HEK293 (cell line): ENCODE measurements at regions not wholly inside any gene's neighbourhood (a gene's known extent, or its start where the extent isn't known, plus 50 kb on each side); places are given as distances from the start of the nearest gene placed in this dataset.

Source experiments
- CTCF ChIP-seq: fragments of 450-650 bp; formaldehyde crosslinking; IDR thresholded peaks from 2 replicates; pipeline ENCODE4 v1.5.1; 2016; ENCODE audit warnings: missing biosample characterization, missing genetic modification characterization
- ZNF174 ChIP-seq: fragments of 450-650 bp; formaldehyde crosslinking; IDR thresholded peaks from 2 replicates; pipeline ENCODE4 v1.5.0; 2017; ENCODE audit warnings: missing biosample characterization, mild to moderate bottlenecking, missing genetic modification characterization
- ZNF416 ChIP-seq: fragments of 450-650 bp; formaldehyde crosslinking; IDR thresholded peaks from 2 replicates; pipeline ENCODE4 v1.5.1; 2016; ENCODE audit warnings: missing biosample characterization, missing genetic modification characterization
- ZNF626 ChIP-seq: fragments of 450-650 bp; sonication (Bioruptor Pico); formaldehyde crosslinking; IDR thresholded peaks from 2 replicates; pipeline ENCODE4 v1.5.1; 2018; ENCODE audit warnings: missing biosample characterization, missing genetic modification characterization, inconsistent platforms
- ZNF777 ChIP-seq: fragments of 450-650 bp; formaldehyde crosslinking; IDR thresholded peaks from 2 replicates; pipeline ENCODE4 v1.5.1; 2017; ENCODE audit warnings: missing biosample characterization, missing genetic modification characterization, borderline replicate concordance

GRCh38 chr1:67957066-67957465 lies 93.4 kb downstream of the DIRAS3 start:
- no peak for TF ChIP-seq ZNF626 (tag by site-specific recombination)
- TF ChIP-seq ZNF416 (tag by site-specific recombination) = no peak
- no peak for TF ChIP-seq CTCF (tag by site-specific recombination)
- TF ChIP-seq ZNF777 = no peak
- no peak for TF ChIP-seq ZNF174 (tag by site-specific recombination)
